Coronary artery (tissue), 2 donors: ENCODE measurements at regions not wholly inside any gene's neighbourhood (a gene's known extent, or its start where the extent isn't known, plus 50 kb on each side); places are given as distances from the start of the nearest gene placed in this dataset.
"Not testable (repeated sequence)": the region's sequence is repeated elsewhere in the genome, so short reads cannot be mapped to it uniquely, and the experiment has no call there.

Experiments used
- DNase-seq: peaks from one replicate; pipeline ENCODE4 v3.0.0-alpha.2; 2017; ENCODE audit warnings: low spot score
- H3K27ac ChIP-seq, 2 donors: fragments of 200-600 bp; sonication (generic); one replicate each; pipeline ENCODE4 v1.5.1; 2016 to 2019
- H3K4me3 ChIP-seq: fragments of 200-600 bp; sonication (generic); 2 replicates; pipeline ENCODE4 v1.5.1; 2016; ENCODE audit warnings: mild to moderate bottlenecking, moderate library complexity
- CTCF ChIP-seq: fragments of 200-600 bp; sonication (generic); IDR thresholded peaks from one replicate; pipeline ENCODE4 v1.5.1; 2019; ENCODE audit warnings: antibody characterized with exemption

GRCh38 chr2:215722986-215723630 is 287.2 kb upstream of the FN1 start:
- no peak overlapping the region for H3K27ac ChIP-seq
- TF ChIP-seq CTCF = no peak
- no peak for DNase-seq
- no peak overlapping the region for H3K4me3 ChIP-seq

GRCh38 chr2:215722125-215722524 is 286.3 kb upstream of the FN1 start:
- no peak for TF ChIP-seq CTCF
- H3K27ac ChIP-seq = no peak overlapping the region
- DNase-seq = no peak
- no peak overlapping the region for H3K4me3 ChIP-seq

GRCh38 chr2:215721515-215721914 is 285.6 kb upstream of the FN1 start:
- H3K4me3 ChIP-seq, H3K27ac ChIP-seq, DNase-seq: not testable (repeated sequence)

- TF ChIP-seq CTCF = no peak
- Histone ChIP-seq H3K4me3 (no peak overlapping the region), H3K27ac (peak overlapping the region in 1 of 2 donors; percentile 61)
- DNase-seq = no peak
Observed at GRCh38 chr2:215718890-215719289, 283.0 kb upstream of the FN1 start.

- Histone ChIP-seq H3K27ac (peak overlapping the region; percentile 61 to 70), H3K4me3 (peak overlapping the region; percentile 23)
- no peak for DNase-seq
- TF ChIP-seq CTCF = no peak
Observed at GRCh38 chr2:215718436-215718835, 282.6 kb upstream of the FN1 start.

GRCh38 chr2:215717501-215718381 is 281.9 kb upstream of the FN1 start:
- peak overlapping the region; percentile 23 for H3K4me3 ChIP-seq
- DNase-seq = no peak
- no peak for TF ChIP-seq CTCF
- peak overlapping the region; percentile 61 to 70 for H3K27ac ChIP-seq

- TF ChIP-seq CTCF = no peak
- DNase-seq = no peak
- peak overlapping the region in 1 of 2 donors; percentile 70 for H3K27ac ChIP-seq
- no peak overlapping the region for H3K4me3 ChIP-seq
Observed at GRCh38 chr2:215716956-215717355, 281.1 kb upstream of the FN1 start.
